H1 (cell line): ENCODE measurements at regions not wholly inside any gene's neighbourhood (a gene's known extent, or its start where the extent isn't known, plus 50 kb on each side); places are given as distances from the start of the nearest gene placed in this dataset.

ENCODE experiments used
- CTCF ChIA-PET: fragments of 300-600 bp; sonication (Branson Sonifier 250); formaldehyde crosslinking; loops from one replicate; lab custom pipeline; 2021; ENCODE audit not compliant: partially characterized antibody; lab: Charles Lee
- POLR2A ChIA-PET: fragments of 300-600 bp; sonication (Branson Sonifier 250); formaldehyde crosslinking; loops from one replicate; lab custom pipeline; 2021; ENCODE audit warnings: inconsistent platforms; ENCODE audit not compliant: partially characterized antibody; lab: Charles Lee
- DNase-seq, 2 experiments: peaks; one replicate each; pipeline versions ENCODE4 v3.0.0 to v3.0.0-alpha.2; 2010 to 2022; ENCODE audit warnings: low spot score in 2 of 2, low read depth in 1 of 2, mixed read lengths in 1 of 2
- FAIRE-seq: peaks from 2 replicates; lab custom pipeline; 2011; peaks lifted over from hg19 to GRCh38; lab: Jason Lieb, UNC
- H2AFZ ChIP-seq: 2 replicates; pipeline ENCODE4 v1.8.1; 2012; ENCODE audit warnings: low read length, inconsistent platforms
- H2AK5ac ChIP-seq: 2 replicates; pipeline ENCODE4 v1.6.1; 2013; ENCODE audit warnings: low read depth, low read length
- H2BK120ac ChIP-seq: replicated peaks from 2 replicates; pipeline ENCODE3; 2013; ENCODE audit warnings: low read depth, low read length, inconsistent platforms
- H2BK12ac ChIP-seq: 2 replicates; pipeline ENCODE4 v1.6.1; 2013; ENCODE audit warnings: low read depth, low read length
- H2BK15ac ChIP-seq: 2 replicates; pipeline ENCODE4 v1.6.1; 2013; ENCODE audit warnings: low read length
- H2BK20ac ChIP-seq: 2 replicates; pipeline ENCODE4 v1.6.1; 2013; ENCODE audit warnings: low read length
- H2BK5ac ChIP-seq: 2 replicates; pipeline ENCODE4 v1.6.1; 2013; ENCODE audit warnings: low read depth, low read length
- H3K14ac ChIP-seq: 2 replicates; pipeline ENCODE4 v1.6.1; 2013; ENCODE audit warnings: inconsistent platforms; ENCODE audit not compliant: insufficient read length
- H3K18ac ChIP-seq: 2 replicates; pipeline ENCODE4 v1.6.1; 2013; ENCODE audit warnings: low read length; ENCODE audit errors: extremely low read depth
- H3K23ac ChIP-seq: 2 replicates; pipeline ENCODE4 v1.6.1; 2013; ENCODE audit warnings: inconsistent platforms; ENCODE audit not compliant: insufficient read length
- H3K23me2 ChIP-seq: 2 replicates; pipeline ENCODE4 v1.6.1; 2013; ENCODE audit warnings: low read depth, low read length
- H3K27ac ChIP-seq: 2 replicates; pipeline ENCODE4 v1.6.1; 2011; ENCODE audit warnings: low read depth, low read length, inconsistent platforms
- H3K27me3 ChIP-seq, 4 experiments: replicated peaks in 1 of 4; 1 replicate in 1 of 4; 2 replicates in 3 of 4; pipeline versions ENCODE4 v1.6.1 to v1.8.1; 2011 to 2013; ENCODE audit warnings: low read length in 3 of 4, mild to moderate bottlenecking in 3 of 4, inconsistent platforms in 2 of 4, mixed read lengths in 2 of 4, moderate library complexity in 1 of 4; ENCODE audit not compliant: control insufficient read depth in 3 of 4, insufficient read depth in 3 of 4; ENCODE audit errors: extremely low read depth in 1 of 4
- H3K36me3 ChIP-seq, 4 experiments: 2 replicates each; pipeline versions ENCODE4 v1.6.1 to v1.8.1; 2011 to 2013; ENCODE audit warnings: mild to moderate bottlenecking in 4 of 4, low read length in 3 of 4, moderate library complexity in 2 of 4, control low read depth in 1 of 4, inconsistent platforms in 1 of 4; ENCODE audit not compliant: insufficient read depth in 4 of 4, control insufficient read depth in 2 of 4
- H3K4ac ChIP-seq: replicated peaks from 2 replicates; pipeline ENCODE3; 2013; ENCODE audit warnings: low read length, low read depth, mixed read lengths, inconsistent platforms; ENCODE audit not compliant: insufficient read length
- H3K4me1 ChIP-seq, 4 experiments: replicated peaks in 1 of 4; 1 replicate in 1 of 4; 2 replicates in 3 of 4; pipeline versions ENCODE4 v1.6.1 to v1.8.1; 2011 to 2013; ENCODE audit warnings: low read length in 3 of 4, inconsistent platforms in 2 of 4, mixed read lengths in 1 of 4; ENCODE audit not compliant: insufficient read depth in 4 of 4, control insufficient read depth in 3 of 4
- H3K4me2 ChIP-seq, 2 experiments: 2 replicates each; pipeline versions ENCODE4 v1.6.1 to v1.8.1; 2011 to 2013; ENCODE audit warnings: low read depth in 2 of 2, low read length in 2 of 2, control low read depth in 1 of 2, inconsistent platforms in 1 of 2, mild to moderate bottlenecking in 1 of 2; ENCODE audit not compliant: insufficient read depth in 1 of 2
- H3K4me3 ChIP-seq, 4 experiments: fragments of 200-600, 300-600 bp in 1 of 4; sonication (generic), shearing (Covaris generic), sonication (Bioruptor Twin) in 1 of 4; 2 replicates each; pipeline versions ENCODE4 v1.5.1 to v1.8.1; 2011 to 2016; ENCODE audit warnings: low read length in 4 of 4, low read depth in 3 of 4, control low read depth in 2 of 4, inconsistent platforms in 2 of 4, mild to moderate bottlenecking in 2 of 4, mixed read lengths in 1 of 4, moderate library complexity in 1 of 4; ENCODE audit not compliant: insufficient read depth in 2 of 4; ENCODE audit errors: extremely low read depth in 1 of 4
- H3K56ac ChIP-seq: replicated peaks from 2 replicates; pipeline ENCODE3; 2013; ENCODE audit warnings: low read depth, mild to moderate bottlenecking, mixed read lengths, low read length, inconsistent platforms; ENCODE audit not compliant: insufficient read length
- H3K79me1 ChIP-seq: 2 replicates; pipeline ENCODE4 v1.6.1; 2013; ENCODE audit warnings: low read depth, low read length, control low read depth
- H3K79me2 ChIP-seq, 2 experiments: 2 replicates each; pipeline versions ENCODE4 v1.6.1 to v1.8.1; 2012 to 2013; ENCODE audit warnings: low read length in 2 of 2, mild to moderate bottlenecking in 2 of 2, inconsistent platforms in 1 of 2; ENCODE audit not compliant: insufficient read depth in 2 of 2, control insufficient read depth in 1 of 2
- H3K9ac ChIP-seq, 4 experiments: replicated peaks in 1 of 4; 1 replicate in 1 of 4; 2 replicates in 3 of 4; pipeline versions ENCODE4 v1.6.1 to v1.8.1; 2011 to 2013; ENCODE audit warnings: low read depth in 3 of 4, low read length in 3 of 4, control low read depth in 2 of 4, mild to moderate bottlenecking in 2 of 4, moderate library complexity in 2 of 4, inconsistent platforms in 1 of 4; ENCODE audit errors: extremely low read depth in 1 of 4
- H3K9me3 ChIP-seq, 2 experiments: 2 replicates each; pipeline versions ENCODE4 v1.6.1 to v1.8.1; 2012 to 2013; ENCODE audit warnings: mild to moderate bottlenecking in 2 of 2, moderate library complexity in 2 of 2, control low read depth in 1 of 2, inconsistent platforms in 1 of 2, low read depth in 1 of 2, low read length in 1 of 2, mixed read lengths in 1 of 2; ENCODE audit not compliant: insufficient read depth in 2 of 2
- H4K20me1 ChIP-seq, 2 experiments: replicated peaks in 1 of 2; 2 replicates each; pipeline versions ENCODE3 to v1.8.1; 2011 to 2013; ENCODE audit warnings: inconsistent platforms in 2 of 2, low read length in 2 of 2, mild to moderate bottlenecking in 1 of 2; ENCODE audit not compliant: insufficient read depth in 2 of 2, control insufficient read depth in 1 of 2
- H4K5ac ChIP-seq: 2 replicates; pipeline ENCODE4 v1.6.1; 2013; ENCODE audit warnings: low read length, low read depth, mixed read lengths, inconsistent platforms; ENCODE audit not compliant: insufficient read length
- H4K8ac ChIP-seq: 2 replicates; pipeline ENCODE4 v1.8.0; 2013; ENCODE audit warnings: mild to moderate bottlenecking, moderate library complexity, low read length, inconsistent platforms; ENCODE audit not compliant: insufficient read depth; ENCODE audit errors: extremely low read depth
- H4K91ac ChIP-seq: replicated peaks from 2 replicates; pipeline ENCODE3; 2013; ENCODE audit warnings: low read length, mixed read lengths, inconsistent platforms; ENCODE audit not compliant: insufficient read length
- ASH2L ChIP-seq: fragments of 200-600, 300-600 bp; sonication (generic); IDR thresholded peaks from one replicate; pipeline ENCODE4 v1.7.1; 2017; ENCODE audit warnings: low read length
- ATF2 ChIP-seq: IDR thresholded peaks from 2 replicates; pipeline ENCODE4 v1.6.1; 2012; ENCODE audit warnings: low read length, inconsistent platforms
- BRCA1 ChIP-seq: IDR thresholded peaks from 2 replicates; pipeline ENCODE4 v1.6.1; 2012; ENCODE audit warnings: low read depth, low read length, improper control_type of control experiment
- CBX8 ChIP-seq: fragments of 300-800, 300-1000 bp; sonication (generic); IDR thresholded peaks from 2 replicates; pipeline ENCODE4 v1.7.1; 2016; ENCODE audit warnings: low read depth, low read length, borderline replicate concordance
- CHD2 ChIP-seq: IDR thresholded peaks from 2 replicates; pipeline ENCODE4 v1.6.1; 2012; ENCODE audit warnings: low read length, improper control_type of control experiment
- GTF2F1 ChIP-seq: IDR thresholded peaks from 2 replicates; pipeline ENCODE4 v1.6.1; 2012; ENCODE audit warnings: low read depth, low read length, improper control_type of control experiment, borderline replicate concordance
- JUND ChIP-seq: IDR thresholded peaks from 2 replicates; pipeline ENCODE4 v1.6.1; 2011; ENCODE audit warnings: mild to moderate bottlenecking, improper control_type of control experiment, low read length
- NANOG ChIP-seq: IDR thresholded peaks from 2 replicates; pipeline ENCODE4 v1.6.1; 2011; ENCODE audit warnings: low read length, low read depth, mild to moderate bottlenecking, inconsistent platforms; ENCODE audit not compliant: insufficient read depth, poor library complexity, severe bottlenecking
- RFX5 ChIP-seq: IDR thresholded peaks from 2 replicates; pipeline ENCODE4 v1.6.1; 2011; ENCODE audit warnings: low read depth, low read length, improper control_type of control experiment, borderline replicate concordance
- SP1 ChIP-seq: IDR thresholded peaks from 2 replicates; pipeline ENCODE4 v1.6.1; 2011; ENCODE audit warnings: low read depth, low read length
- TAF7 ChIP-seq: optimal IDR thresholded peaks from 2 replicates; pipeline ENCODE3; 2011; ENCODE audit warnings: low read depth, mild to moderate bottlenecking, inconsistent platforms, low read length, moderate library complexity, borderline replicate concordance
- TCF12 ChIP-seq: IDR thresholded peaks from 2 replicates; pipeline ENCODE4 v1.6.1; 2011; ENCODE audit warnings: low read depth, mild to moderate bottlenecking, low read length
- USF2 ChIP-seq: IDR thresholded peaks from 2 replicates; pipeline ENCODE4 v1.6.1; 2011; ENCODE audit warnings: low read length, improper control_type of control experiment
- YY1 ChIP-seq: IDR thresholded peaks from 2 replicates; pipeline ENCODE4 v1.6.1; 2011; ENCODE audit warnings: low read depth, mild to moderate bottlenecking, low read length

GRCh38 chr4:145406970-145407369, 74.7 kb upstream of the SMAD1 start:
- H2BK12ac ChIP-seq: no peak overlapping the region
- no peak overlapping the region for H2BK5ac ChIP-seq
- no peak overlapping the region for H4K8ac ChIP-seq
- H3K23ac ChIP-seq: no peak overlapping the region
- H3K18ac ChIP-seq: no peak overlapping the region
- no peaks in the 10 kb centered on the region for H3K23me2 ChIP-seq
- no peak overlapping the region for H3K56ac ChIP-seq
- no peak overlapping the region for H2BK120ac ChIP-seq
- no peak overlapping the region for H2AK5ac ChIP-seq
- no peaks in the 10 kb centered on the region for H3K36me3 ChIP-seq
- no peak overlapping the region for H4K91ac ChIP-seq
- no peak overlapping the region for H2AFZ ChIP-seq
- no peak overlapping the region for H4K5ac ChIP-seq
- H3K27ac ChIP-seq: no peak overlapping the region
- H3K4me2 ChIP-seq: no peak overlapping the region
- H4K20me1 ChIP-seq: no peaks in the 10 kb centered on the region
- H3K4ac ChIP-seq: no peak overlapping the region
- no peak for FAIRE-seq
- no peak overlapping the region for H2BK15ac ChIP-seq
- DNase-seq: no peak
- no peak overlapping the region for H3K9ac ChIP-seq
- H3K79me1 ChIP-seq: no peaks in the 10 kb centered on the region
- H3K14ac ChIP-seq: no peak overlapping the region
- ChIA-PET POLR2A (no interaction called here), CTCF (interaction anchor here (1.2 kb wide), 1 partner anchor 17 kb away, joined by 3 read pairs; no protein-coding TSS in a partner anchor)
- no peaks in the 10 kb centered on the region for H3K79me2 ChIP-seq
- H2BK20ac ChIP-seq: no peak overlapping the region
- no peaks in the 10 kb centered on the region for H3K9me3 ChIP-seq
- no peak overlapping the region for H3K4me3 ChIP-seq
- H3K27me3 ChIP-seq: peaks cover 0 to 1% (median 0%) of the 10 kb centered on the region in 4 experiments; a peak in 1 of 7 replicates
- no peaks in the 10 kb centered on the region for H3K4me1 ChIP-seq
- TF ChIP-seq GTF2F1 (no peak), ASH2L (no peak), TAF7 (no peak), USF2 (no peak), BRCA1 (no peak), JUND (no peak), RFX5 (no peak), TCF12 (no peak), NANOG (no peak), ATF2 (no peak), YY1 (no peak), SP1 (no peak), CHD2 (no peak), CBX8 (no peak)
